ENCODE measurements at regions not wholly inside any gene's neighbourhood (a gene's known extent, or its start where the extent isn't known, plus 50 kb on each side); places are given as distances from the start of the nearest gene placed in this dataset.

DNA sequence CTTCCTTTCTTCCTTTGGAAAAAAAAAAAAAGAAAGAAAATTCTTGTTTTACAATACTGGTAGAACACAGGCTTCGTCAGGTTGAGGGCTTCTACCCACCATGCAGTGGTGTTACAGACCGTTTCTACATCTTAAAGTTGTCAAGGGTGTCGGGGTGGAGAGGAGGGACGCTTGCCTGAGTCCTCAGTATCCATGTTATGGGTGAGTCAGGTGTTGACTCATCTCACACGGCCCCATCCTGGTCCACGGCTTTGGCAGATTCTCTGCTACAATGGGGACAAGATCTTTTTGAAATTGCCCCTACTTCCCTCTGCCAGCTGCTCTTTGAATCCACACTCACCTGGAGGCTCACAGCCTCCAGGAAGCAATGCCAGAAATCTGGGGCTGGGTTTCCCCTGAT, 310.3 kb upstream of the ZFP42 start:
- H3K14ac ChIP-seq (ENCODE audit: insufficient read depth, low read length) = no peak overlapping the region
- no peaks in the 10 kb centered on the region for H3K79me1 ChIP-seq (ENCODE audit: insufficient read depth, low read depth, low read length, poor library complexity, severe bottlenecking)
- H3K27ac ChIP-seq (ENCODE audit: insufficient read length, low read depth, low read length) = no peak overlapping the region
- no CpG with 5 or more reads among the region's 6 CpGs for WGBS (ENCODE audit: extremely low coverage, insufficient read length, low lambda C conversion rate)
- H2BK20ac ChIP-seq (ENCODE audit: low read depth, low read length, poor library complexity, severe bottlenecking) = no peak overlapping the region
- TF ChIP-seq CTCF (conservative IDR thresholded peaks at IDR 0.05) = no peak
- H3K4me1 ChIP-seq (ENCODE audit: insufficient read depth, low read length) = no peaks in the 10 kb centered on the region
- H4K5ac ChIP-seq (ENCODE audit: insufficient read length, low read depth, low read length) = no peak overlapping the region
- no peak overlapping the region for H4K8ac ChIP-seq (replicated peaks; ENCODE audit: insufficient read length, low read depth, low read length)
- no peak for DNase-seq
- Mint-ChIP-seq H3K4me3 (no peak overlapping the region), H3K27ac (no peak overlapping the region), H3K27me3 (ENCODE audit: low read depth) (no peaks in the 10 kb centered on the region), H3K9me3 (no peaks in the 10 kb centered on the region), H3K4me1 (no peaks in the 10 kb centered on the region), H3K36me3 (ENCODE audit: insufficient read depth in 1 of 3, low read depth in 3 of 3) (no peaks in the 10 kb centered on the region)
- no peak overlapping the region for H2BK12ac ChIP-seq (ENCODE audit: insufficient read length, low read depth, low read length)
- H3K4ac ChIP-seq (ENCODE audit: low read depth, low read length) = no peak overlapping the region
- no peaks in the 10 kb centered on the region for H3K9me3 ChIP-seq (ENCODE audit: control insufficient read depth, low read depth, low read length)
- H3K56ac ChIP-seq (ENCODE audit: insufficient read length, low read depth, low read length) = no peak overlapping the region
- H3K18ac ChIP-seq (ENCODE audit: insufficient read length, low read depth, low read length) = no peak overlapping the region
- no peak overlapping the region for H2BK15ac ChIP-seq (ENCODE audit: low read depth, low read length)
- no peak overlapping the region for H3K4me2 ChIP-seq (ENCODE audit: insufficient read depth, insufficient read length, low read length)
- H2AK5ac ChIP-seq (ENCODE audit: insufficient read length, low read length) = no peak overlapping the region
- H4K91ac ChIP-seq (ENCODE audit: insufficient read length, low read depth, low read length) = no peak overlapping the region
- no peak overlapping the region for H3T11ph ChIP-seq (ENCODE audit: low read length)
- H3K9ac ChIP-seq (ENCODE audit: extremely low read depth, insufficient read length, low read length) = no peak overlapping the region
- H3K27me3 ChIP-seq (ENCODE audit: insufficient read depth, low read length) = no peaks in the 10 kb centered on the region
- H4K20me1 ChIP-seq (ENCODE audit: control insufficient read depth, insufficient read depth, insufficient read length) = no peaks in the 10 kb centered on the region
- no peak overlapping the region for H2AFZ ChIP-seq (ENCODE audit: low read length)
- H3K23ac ChIP-seq (ENCODE audit: insufficient read length, low read depth, low read length) = no peak overlapping the region
- H2BK5ac ChIP-seq (ENCODE audit: insufficient read length, low read length) = no peak overlapping the region
- H3K79me2 ChIP-seq (ENCODE audit: insufficient read depth, low read length) = no peaks in the 10 kb centered on the region
- no peaks in the 10 kb centered on the region for H3K23me2 ChIP-seq (ENCODE audit: insufficient read length, low read depth, low read length, poor library complexity, severe bottlenecking)
- no peak overlapping the region for H2BK120ac ChIP-seq (ENCODE audit: low read depth, low read length, poor library complexity, severe bottlenecking)
